CD4-positive, alpha-beta T cell treated with Interleukin-4 for 1 hour (primary cell): ENCODE measurements at regions not wholly inside any gene's neighbourhood (a gene's known extent, or its start where the extent isn't known, plus 50 kb on each side); places are given as distances from the start of the nearest gene placed in this dataset.

Experiments
- DNase-seq, 2 donors: peaks; one replicate each; pipeline ENCODE4 v3.0.0-alpha.2; 2020 to 2022

- DNase-seq, result no peak
Measured at GRCh38 chr14:66381755-66382154, 104.4 kb upstream of the CCDC196 start.

DNA sequence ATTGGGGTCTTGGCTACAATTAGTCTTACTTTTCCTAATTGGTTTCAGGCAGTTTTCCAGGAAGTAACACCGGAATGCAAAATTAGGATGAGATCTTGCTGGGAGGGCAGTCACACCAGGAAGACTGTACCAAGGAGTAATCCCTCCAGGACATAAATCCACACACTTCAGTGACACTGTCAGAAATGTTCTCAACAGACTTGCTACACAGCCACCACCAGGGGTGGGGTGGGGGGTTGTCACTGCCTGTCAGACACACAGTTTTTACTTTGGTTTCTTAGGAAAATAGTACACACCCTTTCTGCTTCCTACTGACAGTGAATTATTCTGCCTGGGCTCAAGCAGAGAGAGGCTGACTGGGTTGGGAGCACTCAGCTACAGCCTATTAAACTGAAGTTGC lies 102.9 kb upstream of the CCDC196 start:
- DNase-seq, result no peak

DNA sequence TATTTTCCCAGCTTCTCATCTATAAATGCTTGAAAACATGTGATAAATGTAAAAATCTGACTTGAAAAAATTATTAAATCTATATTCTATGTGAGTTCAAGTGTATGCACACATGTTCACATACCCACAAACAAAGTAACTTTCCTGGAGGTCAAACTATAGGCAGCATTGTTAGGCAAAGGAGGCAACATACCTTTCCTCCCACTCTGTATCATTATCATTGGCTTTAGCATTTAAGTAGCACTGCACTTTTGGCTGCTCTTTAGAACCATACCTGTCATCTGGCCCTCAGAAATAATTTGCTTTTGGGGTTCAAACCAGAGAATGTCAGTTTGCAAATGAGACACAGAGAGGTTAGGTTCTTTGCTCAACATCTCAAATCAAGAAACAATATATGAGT lies 102.4 kb upstream of the CCDC196 start:
- DNase-seq, result no peak

GRCh38 chr14:66388516-66388915 lies 97.7 kb upstream of the CCDC196 start:
- DNase-seq, result no peak

GRCh38 chr14:66389481-66389880 lies 96.7 kb upstream of the CCDC196 start:
- no peak for DNase-seq

DNA sequence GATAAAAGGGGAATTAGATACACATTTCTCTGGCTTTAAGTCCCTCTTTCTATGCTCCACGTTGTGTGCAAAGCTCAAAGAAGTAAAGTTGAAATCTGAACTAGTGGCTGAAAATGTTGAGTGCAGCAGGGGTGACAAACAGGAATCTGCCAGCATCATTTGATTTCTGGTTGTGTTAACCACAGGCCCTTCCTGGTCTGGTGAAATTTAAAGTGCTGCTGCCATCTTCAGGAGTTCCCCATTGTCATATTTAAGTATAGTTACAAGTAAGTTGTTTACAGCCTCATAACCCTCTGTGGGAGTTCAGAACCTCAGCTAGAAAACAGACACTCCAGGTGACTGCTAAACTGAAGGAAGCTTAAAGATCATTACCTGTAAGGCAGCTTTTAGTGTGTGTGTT lies 90.9 kb upstream of the CCDC196 start:
- peak in 1 of 2 donors; percentile 39 for DNase-seq

DNA sequence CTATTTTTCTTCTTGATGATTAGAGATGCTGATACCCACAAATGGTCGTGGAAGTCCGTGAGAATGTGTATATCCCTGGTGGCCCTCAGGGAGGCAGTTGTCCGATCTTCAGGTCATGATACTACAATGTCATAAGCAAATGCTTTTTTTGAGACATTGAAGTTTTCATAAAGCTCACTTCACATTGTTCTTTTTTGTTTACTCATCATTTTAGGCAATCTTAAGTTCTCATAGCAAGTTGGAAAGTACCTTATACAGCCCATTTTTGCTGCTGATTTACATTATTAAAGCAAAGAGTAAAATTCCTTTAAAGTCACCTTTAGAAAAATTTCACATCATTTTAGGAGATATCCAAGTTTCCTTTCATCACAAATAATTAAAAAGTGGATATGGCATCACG lies 90.0 kb upstream of the CCDC196 start:
- no peak for DNase-seq

DNA sequence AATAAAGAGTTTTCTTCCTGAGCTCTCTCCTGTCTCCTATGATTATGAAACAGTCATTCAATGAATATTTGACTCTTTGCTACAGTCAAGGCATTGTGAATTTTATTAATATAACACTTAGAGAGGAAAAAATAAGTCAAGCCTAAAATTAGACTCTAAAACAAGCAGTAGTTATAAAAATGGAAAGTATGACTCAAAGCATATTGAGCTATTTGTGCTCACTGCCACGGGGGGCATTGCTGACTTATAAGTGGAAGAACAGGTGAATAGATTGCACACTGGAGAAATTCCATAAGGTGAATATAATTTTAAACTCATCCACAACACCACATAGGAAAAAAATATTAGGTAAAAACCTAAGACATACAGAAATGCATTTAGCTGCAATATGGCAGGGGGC lies 87.7 kb upstream of the CCDC196 start:
- DNase-seq, result no peak

- no peak for DNase-seq
Measured at GRCh38 chr14:66401449-66402095, 84.6 kb upstream of the CCDC196 start.

DNA sequence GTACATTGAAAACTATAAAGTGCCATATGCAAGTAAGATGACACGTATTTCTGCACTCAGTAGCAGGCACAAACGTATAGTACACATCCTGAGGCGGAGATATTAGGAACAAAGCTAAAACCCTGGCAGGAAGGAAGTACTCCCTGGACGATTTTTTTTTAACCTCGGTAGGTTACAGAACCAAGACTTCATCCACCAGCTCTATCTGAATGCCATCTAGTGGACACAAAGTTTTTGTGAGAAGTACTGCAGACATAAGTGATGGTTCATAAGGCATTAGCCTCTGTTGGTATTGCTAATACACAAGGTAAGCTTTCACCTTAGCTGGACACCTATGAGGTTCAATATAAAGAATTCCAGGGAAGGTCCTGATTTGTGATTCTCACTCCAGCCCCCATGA lies 83.0 kb upstream of the CCDC196 start:
- DNase-seq, result peak in 1 of 2 donors; percentile 21

DNA sequence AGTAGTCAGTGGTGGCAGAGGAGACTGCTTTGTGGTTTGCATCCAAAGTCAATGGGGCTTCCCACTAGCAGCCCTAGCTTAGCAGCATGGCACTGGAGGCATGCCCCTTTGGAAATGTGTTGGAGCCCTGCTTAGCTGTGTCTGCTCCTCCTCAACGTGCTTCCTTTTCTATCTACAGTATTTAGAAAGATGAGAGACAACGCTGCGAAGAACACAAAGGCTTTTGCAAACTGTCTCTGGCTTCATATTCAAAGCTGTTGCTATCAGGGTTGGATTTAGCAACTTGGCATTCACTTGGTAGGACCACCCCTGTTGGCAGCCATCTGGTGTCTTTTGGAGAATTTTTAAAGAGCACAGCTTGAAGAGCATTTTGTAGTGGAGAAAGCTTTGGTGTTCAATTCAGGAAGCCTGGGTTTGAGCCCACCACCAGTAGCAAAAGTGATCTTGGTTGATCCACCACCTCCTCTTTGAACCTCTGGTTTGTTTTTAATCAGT lies 82.1 kb upstream of the CCDC196 start:
- DNase-seq, result no peak

- DNase-seq, result no peak
Measured at GRCh38 chr14:66405158-66405557, 81.0 kb upstream of the CCDC196 start.

DNA sequence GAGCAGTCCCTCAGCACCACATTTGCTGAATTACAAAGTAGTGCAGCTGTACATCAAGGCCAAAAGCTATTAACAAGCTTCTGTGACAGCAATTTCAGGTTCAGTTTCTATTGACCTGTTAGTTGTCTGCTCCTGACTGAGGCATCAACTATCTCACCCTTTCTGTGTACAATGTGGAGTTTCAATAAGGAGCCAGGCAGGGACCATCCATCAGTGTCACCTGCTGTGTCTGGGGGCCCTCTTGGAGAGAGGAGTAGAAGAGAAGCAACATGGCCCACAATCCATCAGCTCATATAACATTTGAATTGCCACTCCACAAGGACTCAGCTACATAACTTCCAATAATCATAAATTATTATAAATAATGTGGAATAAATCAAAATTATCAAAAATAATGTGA lies 72.3 kb upstream of the CCDC196 start:
- DNase-seq, result no peak

DNA sequence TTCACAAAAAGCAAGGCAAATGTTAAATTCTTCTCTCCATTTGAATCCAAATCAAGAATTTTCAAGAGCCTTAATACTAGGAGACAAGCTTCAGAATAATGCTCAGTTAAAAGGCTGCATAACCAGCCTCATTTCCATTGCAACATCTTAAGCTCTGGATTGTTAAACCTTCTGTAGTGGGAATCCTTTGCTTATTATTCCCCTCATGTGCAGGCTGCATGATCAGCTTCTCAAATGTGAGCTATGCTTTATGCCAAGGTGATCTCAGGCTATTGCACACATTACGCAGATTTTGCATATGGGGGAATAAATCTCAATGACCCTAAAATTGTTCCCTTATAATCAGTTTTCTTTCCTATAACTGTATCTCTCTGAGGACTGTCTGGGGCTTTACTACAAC lies 71.7 kb upstream of the CCDC196 start:
- no peak for DNase-seq

GRCh38 chr14:66420251-66421006 lies 65.7 kb upstream of the CCDC196 start:
- no peak for DNase-seq

GRCh38 chr14:66421990-66422946 lies 63.9 kb upstream of the CCDC196 start:
- DNase-seq, result no peak

DNA sequence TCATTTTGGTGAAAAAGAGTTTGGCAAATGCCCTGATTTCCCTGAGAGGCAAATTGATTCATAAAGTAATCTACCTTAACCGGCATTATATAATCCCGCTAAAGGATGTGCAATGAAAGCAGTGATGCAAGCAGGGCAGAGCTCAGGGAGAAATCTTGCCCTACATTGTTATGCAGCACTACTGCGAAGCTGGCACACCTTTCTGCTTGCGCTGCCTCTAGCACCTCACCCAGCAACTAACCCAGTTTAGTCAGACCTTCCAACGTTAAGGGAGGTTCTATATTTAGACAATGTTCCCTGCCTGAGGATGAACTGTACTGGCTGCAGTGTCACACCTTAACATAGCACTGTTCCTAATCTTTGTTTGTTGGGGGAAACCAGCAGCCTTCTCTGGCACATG lies 60.8 kb upstream of the CCDC196 start:
- no peak for DNase-seq

DNA sequence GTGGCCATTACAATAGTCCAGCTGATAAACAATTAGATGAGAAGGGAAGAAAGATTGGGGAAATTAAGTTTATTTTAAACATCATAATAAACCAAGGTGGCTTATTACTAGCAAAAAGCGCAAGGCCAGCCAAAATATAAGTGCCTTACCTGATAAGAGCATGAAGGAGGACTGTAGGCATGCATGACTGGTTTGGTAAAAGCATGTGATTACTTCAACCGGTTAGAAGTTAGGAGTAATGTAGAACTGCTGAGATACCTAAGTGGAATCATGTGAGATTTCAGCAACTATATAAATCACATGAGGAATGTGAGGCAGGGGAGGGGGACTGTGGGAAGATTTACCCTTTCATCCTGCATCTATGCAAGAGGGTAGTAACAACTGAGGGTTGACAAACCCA lies 59.7 kb upstream of the CCDC196 start:
- no peak for DNase-seq

DNA sequence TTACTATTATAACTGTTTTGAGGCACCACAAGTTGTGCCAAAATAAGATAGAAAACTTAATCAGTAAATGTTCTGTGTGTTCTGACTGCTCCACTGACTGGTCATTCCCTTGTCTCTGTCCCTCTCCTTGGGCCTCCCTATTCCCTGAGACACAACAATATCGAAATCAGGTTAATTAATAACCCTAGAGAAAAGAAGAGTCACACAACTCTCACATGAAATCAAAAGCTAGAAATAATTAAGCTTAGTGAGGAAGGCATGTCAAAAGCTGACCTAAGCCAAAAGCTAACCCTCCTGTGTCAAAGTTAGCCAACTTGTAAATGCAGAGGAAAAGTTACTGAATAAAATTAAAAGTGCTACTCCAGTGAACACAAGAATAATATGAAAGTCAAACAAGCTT lies 53.8 kb upstream of the CCDC196 start:
- DNase-seq, result no peak

DNA sequence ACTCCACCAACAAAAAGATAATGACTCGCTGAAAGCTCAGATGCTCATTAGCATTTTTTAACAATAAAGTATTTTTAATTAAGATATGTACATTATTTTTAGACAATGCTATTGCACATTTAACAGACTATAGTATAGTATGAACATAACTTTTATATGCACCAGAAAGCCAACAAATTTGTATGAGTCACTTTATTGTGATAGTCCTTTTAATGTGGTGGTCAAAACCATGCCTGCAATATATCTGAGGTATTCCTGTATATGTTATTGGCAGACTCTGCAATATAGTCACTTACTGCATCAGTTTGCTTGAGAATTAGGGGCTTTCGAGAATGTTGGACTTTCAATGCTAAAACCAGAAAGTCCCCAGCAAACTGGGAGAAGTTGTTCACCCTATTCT lies 51.7 kb upstream of the CCDC196 start:
- DNase-seq, result no peak

DNA sequence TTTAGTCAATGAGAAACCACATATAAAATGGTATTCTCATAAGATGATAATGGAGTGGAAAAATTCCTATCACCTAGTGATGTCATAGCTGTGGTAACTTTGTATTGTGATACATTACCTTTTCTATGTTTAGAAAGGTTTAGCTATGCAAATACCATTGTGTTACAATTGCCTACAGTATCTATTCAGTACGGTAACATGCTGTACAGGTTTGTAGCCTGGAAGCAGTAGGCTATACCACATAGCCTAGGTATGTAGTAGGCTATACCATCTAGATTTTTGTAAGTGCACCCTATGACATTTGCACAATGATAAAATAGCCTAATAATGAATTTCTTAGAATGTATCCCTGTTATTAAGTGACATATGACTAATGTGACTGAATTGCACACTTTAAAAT lies 50.5 kb upstream of the CCDC196 start:
- no peak for DNase-seq
